NCI-H2081 (cell line): ENCODE measurements at regions not wholly inside any gene's neighbourhood (a gene's known extent, or its start where the extent isn't known, plus 50 kb on each side); places are given as distances from the start of the nearest gene placed in this dataset.
"Not testable (repeated sequence)": the region's sequence is repeated elsewhere in the genome, so short reads cannot be mapped to it uniquely, and the experiment has no call there.

Source experiments
- DNase-seq, 2 experiments: peaks; one replicate each; lab custom pipeline; 2025; lab: John Stamatoyannopoulos, UW

- not testable (repeated sequence) for DNase-seq
Measured at GRCh38 chr17:20633268-20634059, 53.9 kb downstream of the CDRT15L2 start.

GRCh38 chr17:20640147-20640546, 60.6 kb downstream of the CDRT15L2 start:
- DNase-seq = not testable (repeated sequence)

GRCh38 chr17:20646661-20647272, 67.2 kb downstream of the CDRT15L2 start:
- not testable (repeated sequence) for DNase-seq

- not testable (repeated sequence) for DNase-seq
Measured at GRCh38 chr17:20649097-20649767, 69.7 kb downstream of the CDRT15L2 start.

GRCh38 chr17:20651022-20651421, 71.5 kb downstream of the CDRT15L2 start:
- not testable (repeated sequence) for DNase-seq

GRCh38 chr17:20651736-20652135, 72.2 kb downstream of the CDRT15L2 start:
- not testable (repeated sequence) for DNase-seq

GRCh38 chr17:20653391-20653790, 73.9 kb downstream of the CDRT15L2 start:
- DNase-seq = not testable (repeated sequence)

- not testable (repeated sequence) for DNase-seq
Measured at GRCh38 chr17:20654114-20654513, 74.6 kb downstream of the CDRT15L2 start.

GRCh38 chr17:20654575-20654974, 75.1 kb downstream of the CDRT15L2 start:
- DNase-seq = not testable (repeated sequence)

GRCh38 chr17:20665103-20665955, 85.8 kb downstream of the CDRT15L2 start:
- not testable (repeated sequence) for DNase-seq

GRCh38 chr17:20666689-20667088, 87.2 kb downstream of the CDRT15L2 start:
- DNase-seq = not testable (repeated sequence)

GRCh38 chr17:20667712-20668111, 88.2 kb downstream of the CDRT15L2 start:
- not testable (repeated sequence) for DNase-seq

- DNase-seq = not testable (repeated sequence)
Measured at GRCh38 chr17:20668316-20668715, 88.8 kb downstream of the CDRT15L2 start.

- DNase-seq = not testable (repeated sequence)
Measured at GRCh38 chr17:20668868-20669267, 89.3 kb downstream of the CDRT15L2 start.

GRCh38 chr17:20670506-20670905, 91.0 kb downstream of the CDRT15L2 start:
- not testable (repeated sequence) for DNase-seq

GRCh38 chr17:20674374-20674773, 94.8 kb downstream of the CDRT15L2 start:
- DNase-seq = not testable (repeated sequence)

- not testable (repeated sequence) for DNase-seq
Measured at GRCh38 chr17:20675707-20676106, 96.2 kb downstream of the CDRT15L2 start.

- DNase-seq = not testable (repeated sequence)
Measured at GRCh38 chr17:20676656-20677055, 97.1 kb downstream of the CDRT15L2 start.

GRCh38 chr17:20677469-20677868, 97.9 kb downstream of the CDRT15L2 start:
- DNase-seq = not testable (repeated sequence)

GRCh38 chr17:20678424-20678823, 98.9 kb downstream of the CDRT15L2 start:
- DNase-seq = not testable (repeated sequence)
